Frontal cortex (tissue), 3 donors: ENCODE measurements at regions not wholly inside any gene's neighbourhood (a gene's known extent, or its start where the extent isn't known, plus 50 kb on each side); places are given as distances from the start of the nearest gene placed in this dataset.

ENCODE experiments used
- DNase-seq, 2 donors: peaks; one replicate each; pipeline ENCODE4 v3.0.0; 2012; ENCODE audit warnings: low spot score in 2 of 2
- FAIRE-seq: peaks from 2 replicates; lab custom pipeline; 2012; peaks lifted over from hg19 to GRCh38; lab: Jason Lieb, UNC
- donor health status: control.
- donor health status: control.
- donor health status: control.

DNA sequence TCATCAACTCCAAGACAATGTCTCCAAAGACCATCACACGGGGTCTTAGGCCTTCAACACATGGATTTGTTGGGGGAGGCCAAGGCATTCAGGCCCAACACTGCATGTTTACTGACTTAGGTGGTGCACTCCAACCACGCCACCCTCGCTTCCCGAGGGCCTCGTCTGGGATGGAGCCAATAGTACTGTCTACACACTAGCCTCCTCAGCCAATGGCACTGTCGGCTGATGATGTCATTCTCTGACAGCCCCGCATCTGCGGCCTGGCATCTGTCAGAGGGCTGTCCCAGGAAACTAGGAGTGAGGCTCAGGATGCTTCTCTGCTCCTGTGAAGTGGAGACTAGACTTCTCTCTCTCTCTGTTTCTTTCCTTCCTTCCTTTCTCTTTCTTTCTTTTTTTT lies 96.6 kb downstream of the TEX26 start:
- no peak for FAIRE-seq
- DNase-seq: no peak

DNA sequence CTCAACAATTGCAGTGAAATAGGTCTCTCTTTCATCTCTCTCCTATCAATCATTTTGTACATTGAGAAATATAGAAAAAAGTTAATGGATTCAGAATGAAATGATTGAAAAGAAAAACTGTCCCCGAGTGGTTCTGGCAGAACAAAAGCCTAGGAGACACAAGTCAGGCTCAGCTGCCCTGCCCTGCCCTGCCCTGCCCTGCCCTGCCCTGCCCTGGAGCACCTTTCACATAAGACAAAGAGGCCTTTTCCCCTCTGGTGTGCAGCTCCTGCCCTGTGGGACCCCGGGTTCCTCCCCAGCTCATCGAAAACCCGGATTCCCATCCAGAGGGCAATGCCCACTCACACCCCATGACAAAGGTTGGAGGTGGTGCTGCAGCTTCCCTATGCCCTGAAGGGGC lies 94.7 kb downstream of the TEX26 start:
- DNase-seq: no peak
- FAIRE-seq: no peak
